A549 (cell line): ENCODE measurements at regions not wholly inside any gene's neighbourhood (a gene's known extent, or its start where the extent isn't known, plus 50 kb on each side); places are given as distances from the start of the nearest gene placed in this dataset.

ENCODE experiments used
- CBX2 ChIP-seq: fragments of 200-600 bp; sonication (generic); IDR thresholded peaks from 2 replicates; pipeline ENCODE4 v1.6.1; 2016; ENCODE audit warnings: low read depth, mild to moderate bottlenecking, borderline replicate concordance
- CTCF ChIP-seq: fragments of >200 bp; sonication (Bioruptor Twin); formaldehyde crosslinking; IDR thresholded peaks from 3 replicates; pipeline ENCODE4 v1.5.1; 2016
- JUN ChIP-seq, 2 experiments: fragments of >200 bp; sonication (Bioruptor Twin); formaldehyde crosslinking; IDR thresholded peaks; 2 replicates in 1 of 2; 3 replicates in 1 of 2; pipeline ENCODE4 v1.6.1; 2016 to 2017
- POLR2A ChIP-seq: IDR thresholded peaks from 2 replicates; pipeline ENCODE4 v1.6.1; 2012; ENCODE audit warnings: mild to moderate bottlenecking, low read length

- TF ChIP-seq CTCF = no peak
- no peak for TF ChIP-seq JUN (IDR thresholded peaks at IDR 0.05)
- no peak for TF ChIP-seq POLR2A
- TF ChIP-seq CBX2 = no peak
Measured at GRCh38 chr2:213214209-213214608, 62.8 kb upstream of the IKZF2 start.
